DOHH2 (cell line): ENCODE measurements at regions not wholly inside any gene's neighbourhood (a gene's known extent, or its start where the extent isn't known, plus 50 kb on each side); places are given as distances from the start of the nearest gene placed in this dataset.

Source experiments
- EZH2phosphoT487 ChIP-seq: fragments of 200-600 bp; sonication (generic); IDR thresholded peaks from 2 replicates; pipeline ENCODE4 v1.6.1; 2017; ENCODE audit warnings: borderline replicate concordance, mild to moderate bottlenecking, antibody characterized with exemption, low read length, moderate library complexity, mixed read lengths
- TF ChIP-seq, protein P1 (sequence below): fragments of 200-600 bp; sonication (generic); IDR thresholded peaks from one replicate; pipeline ENCODE4 v1.5.1; 2014; ENCODE audit warnings: antibody characterized with exemption, mild to moderate bottlenecking, low read depth, low read length; ENCODE audit not compliant: poor library complexity, severe bottlenecking

DNA sequence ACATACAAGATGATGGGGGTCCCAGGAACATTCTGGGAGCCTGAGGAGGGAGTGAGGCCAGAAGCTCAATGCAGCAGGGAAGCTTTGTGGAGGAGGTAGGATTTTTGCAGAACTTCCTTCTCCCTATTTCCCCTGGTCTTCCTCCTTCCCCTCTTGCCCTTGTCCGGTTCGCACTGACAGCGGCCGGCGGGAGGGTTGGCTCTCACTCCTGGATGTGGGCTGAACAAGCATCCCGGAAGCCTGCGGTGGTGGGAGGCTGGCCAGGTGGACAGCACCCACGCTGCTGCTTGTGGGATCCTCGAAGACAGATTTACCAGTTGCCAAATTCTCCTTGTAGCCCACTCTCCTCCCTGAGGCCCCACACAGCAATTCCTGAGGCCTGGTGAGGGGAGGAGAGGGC is 112.2 kb downstream of the KCNA5 start:
- TF ChIP-seq, protein P1, sequence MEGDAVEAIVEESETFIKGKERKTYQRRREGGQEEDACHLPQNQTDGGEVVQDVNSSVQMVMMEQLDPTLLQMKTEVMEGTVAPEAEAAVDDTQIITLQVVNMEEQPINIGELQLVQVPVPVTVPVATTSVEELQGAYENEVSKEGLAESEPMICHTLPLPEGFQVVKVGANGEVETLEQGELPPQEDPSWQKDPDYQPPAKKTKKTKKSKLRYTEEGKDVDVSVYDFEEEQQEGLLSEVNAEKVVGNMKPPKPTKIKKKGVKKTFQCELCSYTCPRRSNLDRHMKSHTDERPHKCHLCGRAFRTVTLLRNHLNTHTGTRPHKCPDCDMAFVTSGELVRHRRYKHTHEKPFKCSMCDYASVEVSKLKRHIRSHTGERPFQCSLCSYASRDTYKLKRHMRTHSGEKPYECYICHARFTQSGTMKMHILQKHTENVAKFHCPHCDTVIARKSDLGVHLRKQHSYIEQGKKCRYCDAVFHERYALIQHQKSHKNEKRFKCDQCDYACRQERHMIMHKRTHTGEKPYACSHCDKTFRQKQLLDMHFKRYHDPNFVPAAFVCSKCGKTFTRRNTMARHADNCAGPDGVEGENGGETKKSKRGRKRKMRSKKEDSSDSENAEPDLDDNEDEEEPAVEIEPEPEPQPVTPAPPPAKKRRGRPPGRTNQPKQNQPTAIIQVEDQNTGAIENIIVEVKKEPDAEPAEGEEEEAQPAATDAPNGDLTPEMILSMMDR, result no peak
- no peak for TF ChIP-seq EZH2phosphoT487
